ENCODE measurements at regions not wholly inside any gene's neighbourhood (a gene's known extent, or its start where the extent isn't known, plus 50 kb on each side); places are given as distances from the start of the nearest gene placed in this dataset.

DNA sequence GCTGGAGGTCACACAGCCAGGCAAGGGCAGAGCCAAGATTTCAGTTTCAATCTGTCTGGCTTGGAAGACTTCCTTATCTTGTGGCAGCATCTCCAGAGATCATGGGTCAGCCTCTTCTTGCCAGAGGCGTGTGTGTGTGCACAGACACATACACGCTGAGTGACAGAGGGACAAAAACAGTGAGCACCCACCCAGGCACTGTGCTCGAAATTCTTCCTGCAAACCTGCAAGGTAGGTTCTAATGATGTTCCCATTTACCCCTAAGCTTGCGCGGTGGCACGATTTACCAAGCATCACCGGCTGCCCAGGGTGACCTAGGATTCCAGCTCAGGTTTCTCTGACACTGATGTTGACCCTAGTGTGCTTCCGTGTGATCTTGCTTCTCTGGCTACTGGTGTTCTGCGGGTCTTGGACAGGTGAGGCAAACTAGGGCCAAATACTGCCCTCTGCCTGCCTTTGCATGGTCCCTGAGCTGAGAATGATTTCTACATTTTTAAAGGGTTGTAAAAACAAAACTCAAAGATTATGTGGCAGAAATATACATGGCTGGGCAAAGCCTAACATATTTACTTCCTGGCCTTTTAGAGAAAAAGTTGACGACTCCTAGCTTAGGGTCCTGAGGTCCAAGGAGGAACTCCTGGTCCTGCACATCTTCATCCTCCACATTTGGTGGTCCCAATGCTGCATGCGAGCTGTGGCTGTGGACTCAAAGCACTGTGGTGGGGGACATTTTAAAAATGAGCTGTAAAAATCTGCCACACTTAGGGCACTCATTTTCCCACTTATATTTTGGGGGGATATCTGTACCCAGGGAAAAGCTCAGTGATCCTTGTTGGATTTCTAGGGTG, 268.5 kb downstream of the RPS24 start:
- no peak for DNase-seq

DNA sequence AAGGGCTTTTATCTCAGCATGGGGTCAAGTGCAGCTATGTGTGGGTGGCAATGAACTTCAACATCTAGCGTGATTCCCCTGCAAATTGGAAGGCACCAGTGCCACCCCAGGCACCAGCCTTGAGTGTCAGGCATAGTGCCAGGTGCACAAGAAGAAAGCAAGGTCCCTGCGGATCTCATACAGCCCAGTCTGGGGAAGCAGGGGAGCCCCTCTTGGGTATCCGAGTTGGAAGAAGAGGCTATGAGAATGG, 269.0 kb downstream of the RPS24 start:
- no peak for DNase-seq

- peak; percentile 95 for DNase-seq
These were observed 269.6 kb downstream of the RPS24 start for GRCh38 chr10:78302989-78303854.

DNA sequence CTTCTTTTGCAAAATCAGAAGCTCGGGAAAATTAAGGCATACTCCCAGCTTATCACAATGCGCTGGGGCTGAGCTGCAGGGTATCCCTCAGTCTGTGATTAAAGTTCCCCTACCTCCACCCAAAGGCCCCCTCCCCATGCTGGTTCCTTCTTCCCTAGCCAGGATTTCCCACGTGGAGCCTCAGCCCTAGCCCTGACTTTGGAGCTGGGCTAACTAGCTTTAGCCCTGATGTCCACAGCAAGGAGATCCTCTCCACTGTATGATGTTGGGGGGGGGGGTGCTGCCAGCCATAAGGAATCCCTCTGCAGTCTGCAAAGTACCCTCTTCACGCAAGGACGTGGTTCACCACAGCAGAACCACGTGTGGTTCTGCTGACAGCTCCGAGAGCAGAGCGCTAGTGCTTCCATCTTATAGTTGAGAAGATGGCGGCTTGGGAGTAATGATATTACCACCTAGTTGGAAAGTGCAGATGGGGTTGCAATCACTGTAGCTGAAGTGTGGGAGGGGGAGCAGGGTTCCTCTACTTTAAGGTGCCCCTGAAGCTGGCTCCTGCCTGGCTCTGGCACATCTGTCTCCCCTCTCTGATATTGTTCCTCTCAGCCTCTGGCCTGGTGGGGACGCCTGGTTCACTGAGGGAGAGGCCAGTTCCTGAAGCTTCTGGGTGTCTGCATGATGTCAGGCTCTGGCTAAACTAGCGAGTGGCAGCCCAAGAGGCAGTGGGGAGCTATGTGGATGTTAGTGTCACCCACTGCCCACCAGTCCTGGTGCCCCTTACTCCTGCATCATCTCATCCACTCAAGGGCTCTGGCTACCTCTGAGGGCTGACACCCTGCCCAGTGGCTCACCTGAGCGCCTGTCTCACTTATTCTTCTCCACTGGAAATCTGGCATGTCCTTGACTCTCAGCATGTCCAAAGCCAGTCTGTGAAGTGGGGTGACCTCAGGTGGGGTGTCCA, 270.7 kb downstream of the RPS24 start:
- no peak for DNase-seq

- DNase-seq, result no peak
These were observed 271.6 kb downstream of the RPS24 start for GRCh38 chr10:78305311-78305710.

GRCh38 chr10:78306358-78306757, 272.7 kb downstream of the RPS24 start:
- no peak for DNase-seq

DNA sequence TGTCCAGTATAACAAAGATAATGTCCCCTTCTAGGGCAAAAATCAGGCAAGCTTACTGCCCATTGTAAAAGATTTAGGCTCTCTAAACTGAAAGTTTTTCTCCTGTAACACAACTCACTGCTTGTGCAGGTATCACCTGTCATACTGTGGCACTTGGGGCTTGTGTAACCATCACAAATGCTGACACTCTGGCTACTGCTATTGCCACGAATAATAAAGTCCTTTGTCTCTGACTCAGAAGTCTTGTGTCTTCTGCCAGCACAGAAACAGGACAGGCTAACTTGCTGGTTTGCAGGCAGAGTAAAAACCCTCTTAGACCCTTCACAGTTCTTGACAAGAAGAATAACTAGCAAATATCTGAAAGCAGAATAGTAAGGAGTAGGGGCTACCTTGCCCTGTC, 273.9 kb downstream of the RPS24 start:
- DNase-seq, result no peak

GRCh38 chr10:78309536-78310237, 276.0 kb downstream of the RPS24 start:
- no peak for DNase-seq

- no peak for DNase-seq
These were observed 276.9 kb downstream of the RPS24 start for GRCh38 chr10:78310481-78311080.

GRCh38 chr10:78312197-78313047, 278.8 kb downstream of the RPS24 start:
- DNase-seq, result no peak

DNA sequence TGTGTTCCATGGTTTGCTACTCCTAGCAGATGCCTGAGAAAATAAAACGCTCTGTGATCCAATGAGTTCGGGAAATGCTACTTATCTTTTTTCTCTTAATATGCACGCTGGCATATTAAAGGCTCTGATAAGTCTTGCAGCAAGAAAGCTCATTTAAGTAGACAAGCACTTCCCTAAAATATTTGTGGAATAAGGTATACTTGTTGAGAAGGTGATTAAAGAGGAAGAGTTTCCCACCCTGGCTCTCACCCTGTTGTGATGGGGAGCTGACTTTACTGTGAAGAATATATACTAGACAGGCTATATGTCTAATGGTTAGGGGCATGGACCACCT, 279.4 kb downstream of the RPS24 start:
- no peak for DNase-seq

DNA sequence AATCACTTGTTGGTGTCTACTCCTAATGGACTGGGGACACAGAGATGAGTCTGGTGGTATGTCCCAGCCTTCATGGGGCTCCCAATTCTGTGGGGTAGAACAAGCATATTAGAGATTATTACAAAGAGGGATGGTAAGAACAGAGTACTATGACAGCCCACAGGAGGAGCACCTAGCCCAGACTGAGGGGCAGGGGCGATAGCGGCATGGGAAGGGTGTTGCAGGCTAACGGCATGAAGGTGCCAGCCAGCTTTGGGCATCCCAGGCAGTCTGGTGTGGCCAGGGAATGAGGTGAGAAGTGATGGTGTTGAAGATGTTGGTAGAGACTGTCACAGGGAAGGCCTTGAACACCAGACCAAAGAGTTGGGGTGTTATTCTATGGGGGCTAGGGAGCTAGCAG, 280.0 kb downstream of the RPS24 start:
- no peak for DNase-seq

DNA sequence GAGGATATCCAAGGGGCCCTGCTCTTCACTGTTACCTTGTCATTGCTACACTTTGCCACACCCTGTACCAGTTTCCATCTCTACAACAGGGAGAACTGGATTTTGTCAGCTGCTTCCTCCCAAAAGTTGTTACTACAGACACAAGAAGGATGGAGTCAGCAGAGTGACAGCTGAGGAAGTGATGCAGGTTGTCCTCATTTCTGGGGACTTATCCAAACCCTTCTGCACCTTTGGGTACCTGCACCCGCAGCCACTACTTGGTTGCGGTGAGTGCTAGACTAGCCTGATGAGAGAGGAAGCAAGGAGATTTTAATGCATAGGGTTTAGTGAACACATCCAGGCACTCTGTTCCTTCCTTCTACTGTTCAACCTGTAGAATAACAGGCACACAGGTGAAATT, 281.0 kb downstream of the RPS24 start:
- no peak for DNase-seq

DNA sequence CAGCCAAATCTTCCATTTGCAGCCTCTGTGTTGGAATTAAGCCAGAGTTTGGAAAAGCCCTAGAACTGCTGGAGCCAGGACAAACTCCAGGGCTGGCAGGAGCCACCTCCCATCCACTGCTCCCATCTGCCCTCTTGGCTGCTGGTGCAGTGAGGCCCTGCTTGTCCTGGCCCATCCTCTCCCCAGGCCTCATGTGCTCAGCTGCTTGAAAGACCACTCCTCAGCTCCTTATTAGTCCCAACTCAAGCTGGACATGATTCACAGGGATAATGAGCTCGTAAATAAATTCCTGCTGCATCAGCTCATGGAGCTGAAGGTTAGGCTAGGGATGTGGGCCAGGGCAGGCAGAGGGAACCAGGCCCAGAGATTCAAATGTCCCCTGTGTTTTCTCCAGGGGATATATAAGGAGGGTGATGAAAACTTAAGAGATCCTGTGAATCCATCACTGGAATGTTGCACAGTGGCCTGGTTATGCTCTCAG, 282.8 kb downstream of the RPS24 start:
- no peak for DNase-seq

GRCh38 chr10:78318305-78318704, 284.6 kb downstream of the RPS24 start:
- DNase-seq, result no peak

GRCh38 chr10:78319371-78319770, 285.7 kb downstream of the RPS24 start:
- no peak for DNase-seq

DNA sequence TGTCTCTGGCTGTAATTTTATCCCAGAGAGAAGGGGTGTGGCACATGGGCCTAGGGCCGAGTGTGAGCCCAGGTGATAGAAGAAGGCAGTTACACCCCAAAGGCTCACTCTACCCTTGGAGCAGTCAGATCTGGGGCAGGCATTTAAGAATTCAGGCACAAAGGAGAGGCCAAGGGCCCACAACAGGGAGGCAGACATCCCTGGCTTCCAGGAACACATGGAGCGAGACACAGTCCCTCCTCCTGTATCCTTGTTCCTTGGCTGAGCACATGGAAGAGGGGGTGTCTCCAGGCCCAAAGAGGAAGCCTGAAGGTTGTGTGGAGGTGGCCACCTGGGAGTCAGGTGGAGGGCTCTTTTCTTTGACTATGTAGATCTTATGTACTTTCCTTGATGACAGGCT, 286.2 kb downstream of the RPS24 start:
- no peak for DNase-seq

- DNase-seq, result no peak
These were observed 286.8 kb downstream of the RPS24 start for GRCh38 chr10:78320506-78320905.

DNA sequence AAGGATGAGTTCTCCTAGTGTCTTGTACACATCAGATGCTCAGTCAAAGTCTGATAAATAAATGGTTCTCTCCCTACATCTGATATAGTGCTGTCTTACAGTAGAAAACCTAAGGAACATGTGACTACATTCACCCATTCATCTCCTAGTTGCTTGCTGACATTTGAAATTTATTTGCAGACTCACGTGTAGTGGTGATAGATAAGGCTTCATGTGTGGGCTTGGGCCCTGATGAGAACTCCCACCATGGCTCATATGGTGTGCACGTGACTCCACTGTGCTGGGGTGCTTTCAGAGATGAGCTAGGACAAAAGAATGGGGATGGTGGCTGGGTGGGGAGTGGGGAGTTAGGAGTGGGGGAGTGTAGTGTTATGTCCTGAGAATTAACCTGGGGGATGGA, 287.3 kb downstream of the RPS24 start:
- no peak for DNase-seq

- DNase-seq, result no peak
These were observed 287.8 kb downstream of the RPS24 start for GRCh38 chr10:78321500-78321899.

DNA sequence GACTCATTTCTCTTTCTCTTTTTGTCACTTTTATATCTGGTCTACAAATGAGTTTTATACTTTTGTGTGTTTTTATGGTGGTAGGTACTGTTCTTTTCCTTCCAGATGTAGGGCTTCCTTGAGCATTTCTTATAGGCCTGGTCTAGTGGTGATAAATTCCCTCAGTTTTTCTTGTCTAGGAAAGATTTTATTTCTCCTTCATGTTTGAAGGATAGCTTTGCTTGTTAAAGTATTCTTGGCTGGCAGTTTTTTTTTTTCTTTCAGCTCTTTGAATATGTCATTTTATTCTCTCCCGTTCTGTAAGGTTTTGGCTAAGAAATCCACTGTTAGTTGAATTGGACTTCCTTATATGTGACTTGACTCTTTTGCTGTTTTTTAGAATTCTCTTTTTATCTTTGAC, 292.7 kb downstream of the RPS24 start:
- DNase-seq, result no peak

Data from stimulated activated CD4-positive, alpha-beta T cell treated with anti-CD3 and anti-CD28 coated beads, Interleukin-1b, Interleukin-23, amount 100 ng/mL, for 48 hours (primary cell).